ENCODE measurements at regions not wholly inside any gene's neighbourhood (a gene's known extent, or its start where the extent isn't known, plus 50 kb on each side); places are given as distances from the start of the nearest gene placed in this dataset. TPM values are rescaled to one million over a fixed set of nuclear protein-coding genes. Genes with fewer than 3 reads are reported as not detected.
A peak's percentile ranks its signal among the peaks of the same experiment; 100 is the strongest.

- Histone ChIP-seq H3K9me3 (no peaks in the 10 kb centered on the region), H3K4me1 (peaks cover 15% of the 10 kb centered on the region), H3K27ac (peak overlapping the region in 3 of 4 donors; percentile 2 to 26 (median 2)), H3K4me3 (no peak overlapping the region), H3K36me3 (replicated peaks in 1 of 2; ENCODE audit: insufficient read depth in 1 of 2, low read depth in 2 of 2) (no peaks in the 10 kb centered on the region), H3K27me3 (no peaks in the 10 kb centered on the region)
- ATAC-seq (no peak), DNase-seq (peak in 1 of 4 donors; percentile 42)
- 58 to 65% methylated on average over 5 of the region's 5 CpGs for WGBS, 2 donors
- intact Hi-C loops (cut with DNase I) = loop anchor here (5.0 kb wide), 1 partner anchor 171 kb away; no protein-coding TSS in a partner anchor
- TF ChIP-seq CTCF (IDR thresholded peaks at IDR 0.05) (no peak), POLR2A (IDR thresholded peaks at IDR 0.05) (no peak)
Observed at GRCh38 chr1:184806296-184806721, 51.7 kb upstream of the EDEM3 start.

- peak; percentile 60 to 98 (median 96) for TF ChIP-seq CTCF (IDR thresholded peaks at IDR 0.05)
- peak in 1 of 3 donors; percentile 10 for TF ChIP-seq POLR2A (IDR thresholded peaks at IDR 0.05)
- Histone ChIP-seq H3K27me3 (no peaks in the 10 kb centered on the region), H3K9me3 (no peaks in the 10 kb centered on the region), H3K4me3 (no peak overlapping the region), H3K36me3 (replicated peaks in 1 of 2; ENCODE audit: insufficient read depth in 1 of 2, low read depth in 2 of 2) (no peaks in the 10 kb centered on the region), H3K4me1 (peaks cover 9% of the 10 kb centered on the region), H3K27ac (peak overlapping the region in 3 of 4 donors; percentile 2 to 26 (median 11))
- WGBS, 2 donors = 20 to 21% methylated on average over 13 of the region's 13 CpGs
- DNase-seq (peak; percentile 93 to 96 (median 93)), ATAC-seq (peak; percentile 98)
- intact Hi-C loops (cut with DNase I) = loop anchor here (5.0 kb wide), 1 partner anchor 172 kb away; no protein-coding TSS in a partner anchor
Observed at GRCh38 chr1:184805667-184806295, 51.1 kb upstream of the EDEM3 start.

Small RNAs in the stretch of these regions (small RNA-seq; reads per million reads assigned to genes)
- not detected for gene RNU7-13P
